ENCODE measurements at regions not wholly inside any gene's neighbourhood (a gene's known extent, or its start where the extent isn't known, plus 50 kb on each side); places are given as distances from the start of the nearest gene placed in this dataset.
"Not testable (repeated sequence)": the region's sequence is repeated elsewhere in the genome, so short reads cannot be mapped to it uniquely, and the experiment has no call there.

DNA sequence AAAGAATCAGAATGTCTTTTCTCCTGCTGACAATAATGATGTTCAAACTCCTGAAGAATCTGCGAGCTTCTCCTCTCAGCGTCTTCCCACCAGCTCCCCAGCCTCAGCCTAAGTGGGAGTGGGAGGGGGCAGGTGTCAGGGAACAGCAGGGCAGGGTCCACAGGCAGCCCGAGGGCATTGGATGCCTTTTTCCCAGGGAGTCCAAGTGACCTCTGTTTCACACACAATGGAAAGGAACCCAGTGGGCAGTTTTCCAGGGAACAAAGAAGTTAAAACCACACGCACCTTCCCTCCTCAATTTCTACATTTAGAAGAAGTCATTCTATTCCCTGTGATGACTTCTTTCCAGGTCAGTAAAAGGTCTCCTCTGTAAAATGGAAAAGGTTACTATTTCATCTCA is 278.5 kb downstream of the PARM1 start:
- DNase-seq, result no peak
- in situ Hi-C loops (cut with MboI; ENCODE audit: low pct_unique_long_range_greater_than_20kb, low sequenced_read_pairs), result no loop called here

DNA sequence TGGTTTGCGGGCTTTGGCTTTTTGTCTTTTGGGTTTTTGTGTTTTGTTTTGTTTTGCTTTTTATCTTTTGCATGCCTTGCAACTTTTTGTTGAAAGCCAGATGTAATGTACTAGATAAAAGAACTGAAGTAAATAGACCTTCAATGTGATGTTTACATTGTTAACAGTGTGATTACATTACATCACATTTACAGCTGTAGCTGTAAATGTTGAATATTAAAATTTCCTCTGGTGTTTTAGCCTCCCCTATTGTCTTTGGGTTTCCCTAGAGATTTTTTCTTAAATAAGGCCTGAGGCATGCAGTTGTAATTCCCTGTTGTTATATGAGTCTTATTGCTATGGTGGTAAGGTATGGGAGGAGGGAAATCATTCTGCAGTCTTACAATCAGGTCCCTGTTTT is 275.0 kb downstream of the PARM1 start:
- in situ Hi-C loops (cut with MboI; ENCODE audit: low pct_unique_long_range_greater_than_20kb, low sequenced_read_pairs), result no loop called here
- DNase-seq, result no peak

DNA sequence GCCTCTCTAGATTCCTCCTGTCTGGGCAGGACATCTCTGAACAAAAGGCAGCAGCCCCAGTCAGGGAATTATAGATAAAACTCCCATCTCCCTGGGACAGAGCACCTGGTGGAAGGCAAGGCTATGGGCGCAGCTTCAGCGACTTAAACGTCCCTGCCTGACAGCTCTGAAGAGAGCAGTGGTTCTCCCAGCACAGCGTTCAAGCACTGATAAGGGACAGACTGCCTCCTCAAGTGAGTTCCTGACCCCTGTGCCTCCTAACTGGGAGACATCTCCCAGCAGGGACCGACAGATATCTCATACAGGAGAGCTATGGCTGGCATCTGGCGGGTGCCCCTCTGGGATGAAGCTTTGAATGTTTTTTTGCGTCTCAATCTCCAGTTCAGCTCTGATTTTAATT is 262.2 kb downstream of the PARM1 start:
- in situ Hi-C loops (cut with MboI; ENCODE audit: low pct_unique_long_range_greater_than_20kb, low sequenced_read_pairs), result no loop called here
- no peak for DNase-seq

DNA sequence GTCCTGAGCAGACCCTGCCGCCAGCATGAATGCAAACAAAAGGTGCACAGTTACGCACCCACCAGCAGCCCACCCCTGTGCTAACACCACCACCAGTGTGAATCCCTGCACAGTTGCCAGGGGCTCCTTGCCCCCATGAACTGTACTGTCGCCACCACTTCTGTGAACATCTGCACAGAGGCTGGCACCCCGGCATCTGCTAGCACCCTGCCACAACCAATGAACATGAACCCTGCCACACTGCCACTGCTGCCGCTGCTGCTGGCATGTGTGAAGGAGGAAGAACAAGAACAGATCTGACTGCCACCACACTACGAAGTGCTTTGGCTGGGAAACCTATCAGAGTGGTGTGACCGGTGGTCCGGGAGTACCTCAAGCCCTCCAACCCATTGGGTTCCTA is 261.3 kb downstream of the PARM1 start:
- in situ Hi-C loops (cut with MboI; ENCODE audit: low pct_unique_long_range_greater_than_20kb, low sequenced_read_pairs), result no loop called here
- DNase-seq, result no peak

DNA sequence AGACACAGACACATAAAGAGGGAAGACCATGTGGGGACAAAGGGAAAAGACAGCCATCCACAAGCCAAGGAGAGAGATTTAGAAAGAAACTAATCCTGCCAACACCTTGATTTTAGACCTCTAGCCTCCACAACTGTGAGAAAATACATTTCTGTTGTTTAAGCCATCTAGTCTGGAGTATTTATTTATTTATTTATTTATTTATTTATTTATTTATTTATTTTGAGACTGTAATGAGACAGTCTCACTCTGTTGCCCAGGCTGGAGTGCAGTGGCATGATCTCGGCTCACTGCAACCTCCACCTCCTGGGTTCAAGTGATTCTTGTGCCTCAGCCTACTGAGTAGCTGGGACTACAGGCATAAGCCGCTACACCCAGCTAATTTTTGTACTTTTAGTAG is 259.3 kb downstream of the PARM1 start:
- DNase-seq; in situ Hi-C loops (cut with MboI; ENCODE audit: low pct_unique_long_range_greater_than_20kb, low sequenced_read_pairs): not testable (repeated sequence)

DNA sequence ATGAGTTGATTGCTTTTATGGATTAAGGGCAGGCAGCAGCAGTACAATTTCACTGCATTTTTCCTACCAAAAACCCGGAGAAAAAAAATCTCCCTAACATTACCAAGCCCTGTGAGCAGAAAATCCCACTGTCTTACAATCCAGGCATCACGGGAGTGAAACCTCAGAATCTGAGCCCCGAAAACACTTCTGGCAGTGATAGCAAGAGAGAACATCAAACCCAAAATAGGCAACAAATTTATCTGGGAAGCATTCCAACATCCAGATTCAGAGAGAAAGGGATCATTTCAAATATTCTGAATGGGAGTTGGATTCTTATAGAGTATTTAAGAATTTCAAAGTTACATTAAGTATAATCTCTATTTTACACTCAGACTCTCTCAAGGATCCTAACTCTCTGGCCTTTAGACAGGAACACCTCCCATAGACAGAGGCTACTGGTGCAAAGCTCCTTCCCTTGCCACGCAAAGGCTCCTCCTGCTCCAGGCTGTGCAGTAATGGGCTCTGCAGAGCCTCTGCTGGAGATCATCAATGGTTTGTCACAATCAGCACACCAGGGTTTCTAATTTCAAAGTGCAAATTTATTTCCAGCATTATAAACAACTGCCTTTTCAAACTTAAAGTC is 256.9 kb downstream of the PARM1 start:
- in situ Hi-C loops (cut with MboI; ENCODE audit: low pct_unique_long_range_greater_than_20kb, low sequenced_read_pairs), result no loop called here
- no peak for DNase-seq

DNA sequence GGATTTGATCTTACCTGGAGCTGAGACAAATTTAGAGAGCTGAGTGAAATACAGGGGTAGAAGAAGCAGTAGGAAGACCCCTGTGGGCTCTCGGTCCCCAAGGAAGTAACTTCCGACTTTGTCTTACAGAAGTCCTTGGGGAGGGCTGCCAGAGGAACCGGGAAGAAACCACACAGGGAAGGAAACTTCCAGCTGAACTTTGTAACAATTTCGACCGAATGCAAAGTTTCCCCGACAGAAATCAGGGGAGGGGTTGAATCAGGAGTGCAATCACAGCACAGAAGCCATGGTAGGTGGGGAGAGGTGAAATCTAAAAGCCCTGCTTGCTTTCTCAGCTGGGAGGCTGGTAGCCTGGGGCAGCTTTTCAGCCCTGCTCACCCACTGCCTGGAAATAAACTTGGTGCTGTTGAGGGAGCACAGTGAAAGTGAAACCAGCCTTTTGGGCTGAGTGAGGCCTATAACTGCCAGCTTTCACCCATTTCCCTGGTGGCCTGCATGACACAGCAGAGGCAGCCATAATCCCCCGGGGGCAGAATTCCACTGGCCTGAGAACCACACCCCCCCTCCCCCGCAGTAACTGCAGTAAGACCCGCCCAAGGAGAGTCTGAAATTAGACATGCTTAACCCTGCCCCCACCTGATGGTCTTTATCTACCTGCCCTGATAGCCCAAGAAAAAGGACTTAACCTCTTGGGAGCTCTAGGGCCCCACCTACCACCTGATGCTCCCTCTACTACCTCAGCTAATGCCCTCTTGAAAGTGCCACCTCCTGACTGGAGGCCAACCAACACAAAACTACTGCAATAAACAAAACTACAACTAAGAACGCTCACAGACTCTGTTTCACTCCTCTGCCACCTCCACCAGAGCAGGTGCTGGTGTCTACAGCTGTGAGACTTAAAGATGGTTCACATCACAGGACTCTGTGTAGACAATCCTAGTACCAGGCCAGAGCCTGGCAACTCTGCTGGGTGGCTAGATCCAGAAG is 248.2 kb downstream of the PARM1 start:
- in situ Hi-C loops (cut with MboI; ENCODE audit: low pct_unique_long_range_greater_than_20kb, low sequenced_read_pairs), result no loop called here
- DNase-seq, result no peak

DNA sequence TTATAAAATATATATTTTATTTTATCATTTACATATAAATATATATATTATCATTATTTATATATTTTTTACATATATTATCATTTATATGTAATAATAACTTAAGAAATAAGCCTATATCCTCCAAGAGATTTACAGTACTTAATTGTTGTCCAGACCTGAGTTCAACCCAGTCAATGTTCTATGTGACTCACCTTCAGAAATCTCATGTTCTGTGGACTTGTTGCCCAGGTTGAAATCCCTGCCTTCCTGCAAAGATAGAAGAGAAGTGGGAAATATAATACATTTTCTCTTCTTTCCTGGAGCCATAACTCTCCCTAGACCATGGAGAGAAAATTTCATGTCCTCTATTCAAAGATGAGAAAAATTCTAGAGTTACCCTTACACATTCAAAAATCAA is 247.3 kb downstream of the PARM1 start:
- no peak for DNase-seq
- in situ Hi-C loops (cut with MboI; ENCODE audit: low pct_unique_long_range_greater_than_20kb, low sequenced_read_pairs), result no loop called here

DNA sequence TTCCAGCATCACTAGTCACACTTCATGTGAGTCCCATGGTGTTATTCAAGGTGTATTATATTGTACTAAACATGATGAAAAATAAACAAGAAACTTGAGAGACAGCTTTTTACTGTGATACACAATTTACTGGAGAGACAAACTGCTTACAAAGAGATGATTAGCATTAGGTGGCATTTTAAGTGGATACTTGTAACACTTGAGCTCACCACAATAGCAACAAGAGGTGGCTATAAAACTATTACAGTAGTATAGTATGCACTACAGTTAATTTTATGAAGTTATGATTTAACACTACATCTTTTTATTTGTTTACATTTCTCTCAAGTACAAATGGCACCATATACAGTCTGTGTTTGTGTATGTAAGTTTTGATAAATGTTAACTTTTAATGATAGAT is 246.6 kb downstream of the PARM1 start:
- in situ Hi-C loops (cut with MboI; ENCODE audit: low pct_unique_long_range_greater_than_20kb, low sequenced_read_pairs), result no loop called here
- DNase-seq, result no peak

DNA sequence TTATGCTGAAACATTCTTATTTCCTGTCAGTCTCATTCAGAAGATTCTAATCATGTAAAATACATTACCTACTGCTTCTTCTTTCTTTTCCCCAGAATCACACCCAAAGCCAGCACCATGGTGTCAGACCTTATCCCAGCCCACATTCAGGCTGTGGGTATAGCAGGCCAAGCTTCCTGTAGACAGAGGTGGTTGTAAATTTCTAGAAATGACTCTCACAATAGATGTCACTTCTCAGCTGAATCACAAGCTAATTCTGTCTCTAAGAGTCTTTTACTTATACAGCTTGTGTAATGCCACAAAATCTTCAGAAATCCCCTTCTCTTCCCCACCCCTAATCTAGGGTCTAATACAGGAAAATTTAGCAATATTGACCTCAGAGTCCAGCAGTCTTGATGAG is 239.6 kb downstream of the PARM1 start:
- in situ Hi-C loops (cut with MboI; ENCODE audit: low pct_unique_long_range_greater_than_20kb, low sequenced_read_pairs), result no loop called here
- no peak for DNase-seq

DNA sequence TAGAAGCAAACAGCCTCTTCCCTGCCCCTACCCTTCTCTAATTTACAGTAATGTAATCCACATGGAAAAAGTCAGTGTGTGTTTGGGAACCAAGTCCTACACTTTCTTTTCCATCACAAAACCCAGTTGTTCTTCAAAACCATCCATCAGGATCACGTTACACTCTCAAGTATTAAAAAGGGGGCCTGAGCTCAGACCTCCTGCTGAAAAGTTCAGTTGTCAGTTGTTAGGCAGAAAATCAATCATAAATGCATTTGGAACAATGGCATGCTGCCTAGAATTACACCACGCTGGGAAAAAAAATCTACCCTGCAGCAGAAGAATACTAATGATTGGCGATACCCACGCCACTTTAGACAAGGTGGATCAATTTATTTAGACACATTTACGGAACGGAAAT is 236.5 kb downstream of the PARM1 start:
- in situ Hi-C loops (cut with MboI; ENCODE audit: low pct_unique_long_range_greater_than_20kb, low sequenced_read_pairs), result no loop called here
- DNase-seq, result no peak

DNA sequence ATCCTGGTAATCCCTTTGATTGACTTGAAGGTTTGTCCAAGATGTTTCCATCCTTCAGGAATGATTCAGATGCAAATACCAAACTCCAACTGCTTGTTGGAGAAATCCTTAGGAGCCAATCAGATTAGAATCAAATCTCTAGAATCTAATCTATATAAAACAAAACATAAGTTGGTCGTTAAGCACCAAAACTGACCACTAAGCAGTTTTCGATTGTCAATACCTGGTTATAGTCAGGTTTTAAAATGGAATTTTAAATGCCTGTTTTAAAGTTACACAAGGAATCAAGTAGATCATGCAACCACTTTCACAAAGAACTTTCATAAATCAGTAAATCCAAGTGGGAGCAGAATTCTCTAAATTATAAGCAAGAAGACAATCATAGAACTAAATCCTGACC is 236.1 kb downstream of the PARM1 start:
- in situ Hi-C loops (cut with MboI; ENCODE audit: low pct_unique_long_range_greater_than_20kb, low sequenced_read_pairs), result no loop called here

DNA sequence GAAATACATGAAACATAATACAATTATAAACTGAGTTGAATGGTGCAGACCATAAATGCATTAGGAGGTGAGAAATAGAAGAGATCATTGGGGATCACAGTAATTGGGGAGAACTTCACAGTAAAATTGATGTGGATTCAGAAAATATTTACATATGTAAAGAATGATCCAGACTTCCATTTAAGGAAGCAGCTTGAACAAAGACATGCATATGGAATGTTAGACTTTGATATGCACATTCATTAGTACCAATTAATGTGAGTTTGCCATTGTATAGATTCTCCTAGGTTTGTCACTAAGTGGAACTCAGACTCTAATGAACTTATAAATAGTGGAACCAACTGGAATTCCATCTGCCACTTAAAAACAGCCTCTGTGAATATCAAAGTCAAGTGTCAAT is 235.6 kb downstream of the PARM1 start:
- DNase-seq, result no peak
- in situ Hi-C loops (cut with MboI; ENCODE audit: low pct_unique_long_range_greater_than_20kb, low sequenced_read_pairs), result no loop called here

More for the DNA sequence above, 236.1 kb downstream of the PARM1 start:
- no peak for DNase-seq

DNA sequence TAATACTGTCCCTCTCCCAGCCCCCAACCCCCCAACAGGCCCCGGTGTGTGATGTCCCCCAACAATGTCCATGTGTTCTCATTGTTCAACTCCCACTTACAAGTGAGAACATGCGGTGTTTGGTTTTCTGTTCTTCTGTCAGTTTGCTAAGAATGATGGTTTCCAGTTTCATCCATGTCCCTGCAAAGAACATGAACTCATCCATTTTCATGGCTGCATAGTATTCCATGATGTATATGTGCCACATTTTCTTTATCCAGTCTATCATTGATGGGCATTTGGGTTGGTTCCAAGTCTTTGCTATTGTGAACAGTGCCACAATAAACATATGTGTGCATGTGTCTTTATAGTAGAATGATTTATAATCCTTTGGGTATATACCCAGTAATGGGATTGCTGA is 232.2 kb downstream of the PARM1 start:
- DNase-seq; in situ Hi-C loops (cut with MboI; ENCODE audit: low pct_unique_long_range_greater_than_20kb, low sequenced_read_pairs): not testable (repeated sequence)

DNA sequence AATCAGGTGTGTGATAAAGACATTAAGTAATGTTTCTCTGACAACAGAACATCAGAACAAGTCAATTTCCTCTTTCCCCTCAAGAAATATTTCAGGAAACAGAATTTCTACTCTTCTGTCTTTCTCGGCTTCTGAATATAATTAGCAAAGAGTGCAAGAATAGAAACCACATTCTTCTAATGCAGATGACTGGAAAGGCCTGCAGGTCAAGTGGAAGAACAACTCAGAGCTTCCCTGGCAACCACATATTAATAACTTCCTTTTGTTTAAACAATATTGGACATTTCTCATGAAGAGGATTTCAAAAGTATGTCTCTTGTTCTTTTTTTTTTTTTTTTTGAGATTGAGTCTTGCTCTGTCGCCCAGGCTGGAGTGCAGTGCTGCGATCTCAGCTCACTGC is 225.5 kb downstream of the PARM1 start:
- in situ Hi-C loops (cut with MboI; ENCODE audit: low pct_unique_long_range_greater_than_20kb, low sequenced_read_pairs), result no loop called here
- no peak for DNase-seq

DNA sequence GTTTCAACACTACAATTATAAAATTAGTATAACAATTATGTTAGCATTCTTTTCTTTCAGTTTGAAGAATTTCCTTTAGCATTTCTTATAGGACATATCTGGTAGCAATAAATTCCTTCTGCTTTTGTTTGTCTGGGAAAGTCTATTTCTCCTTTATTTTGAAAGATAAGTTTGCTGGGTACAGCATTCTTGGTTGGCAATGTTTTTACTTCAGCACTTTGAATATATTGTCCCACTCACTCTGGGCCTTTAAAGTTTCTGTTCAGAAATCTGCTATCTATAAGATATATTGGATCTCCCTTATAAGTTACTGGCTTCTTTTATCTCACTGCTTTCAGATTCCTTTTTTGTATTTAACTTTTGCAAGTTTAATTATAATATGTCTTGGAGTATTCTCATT is 222.1 kb downstream of the PARM1 start:
- in situ Hi-C loops (cut with MboI; ENCODE audit: low pct_unique_long_range_greater_than_20kb, low sequenced_read_pairs), result no loop called here
- no peak for DNase-seq

DNA sequence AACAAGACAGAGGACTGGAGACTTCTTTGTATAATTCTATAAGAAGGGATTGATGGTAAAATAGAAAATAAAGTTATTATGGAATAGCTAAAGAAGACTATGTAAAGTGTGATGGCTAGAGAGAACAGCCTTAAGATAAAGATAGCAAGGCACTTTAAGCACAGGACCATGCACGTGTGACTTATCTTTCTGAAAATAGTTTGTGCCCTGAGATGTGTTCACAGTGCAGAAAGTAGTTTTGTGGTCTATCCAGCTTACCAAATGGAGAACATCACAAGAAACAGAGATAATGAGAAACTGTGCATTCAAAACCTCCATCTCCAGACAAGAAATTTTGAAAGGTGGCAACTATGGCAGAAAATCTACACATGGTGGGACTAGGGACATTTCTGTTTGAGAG is 213.3 kb downstream of the PARM1 start:
- in situ Hi-C loops (cut with MboI; ENCODE audit: low pct_unique_long_range_greater_than_20kb, low sequenced_read_pairs), result no loop called here

DNA sequence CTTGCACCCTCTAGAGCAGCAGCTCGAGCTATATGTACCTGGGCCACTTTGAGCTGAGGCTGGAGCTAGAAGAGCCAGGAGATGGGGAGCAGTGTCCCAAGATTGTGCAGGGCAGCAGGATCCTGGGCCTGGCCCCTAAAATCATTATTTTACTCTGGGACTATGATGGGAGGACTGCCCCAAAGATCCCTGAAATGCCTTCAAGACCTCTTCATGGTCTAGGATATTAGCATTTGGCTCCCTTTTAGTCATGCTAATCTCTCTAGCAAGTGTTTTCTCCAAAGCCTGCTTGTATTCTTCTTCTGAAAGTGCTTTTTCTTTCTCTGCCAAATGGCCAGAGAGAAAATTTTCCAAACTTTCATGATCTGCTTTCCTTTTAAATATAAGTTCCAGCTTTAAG is 211.6 kb downstream of the PARM1 start:
- in situ Hi-C loops (cut with MboI; ENCODE audit: low pct_unique_long_range_greater_than_20kb, low sequenced_read_pairs), result no loop called here
- no peak for DNase-seq

More for the DNA sequence above, 213.3 kb downstream of the PARM1 start:
- no peak for DNase-seq

DNA sequence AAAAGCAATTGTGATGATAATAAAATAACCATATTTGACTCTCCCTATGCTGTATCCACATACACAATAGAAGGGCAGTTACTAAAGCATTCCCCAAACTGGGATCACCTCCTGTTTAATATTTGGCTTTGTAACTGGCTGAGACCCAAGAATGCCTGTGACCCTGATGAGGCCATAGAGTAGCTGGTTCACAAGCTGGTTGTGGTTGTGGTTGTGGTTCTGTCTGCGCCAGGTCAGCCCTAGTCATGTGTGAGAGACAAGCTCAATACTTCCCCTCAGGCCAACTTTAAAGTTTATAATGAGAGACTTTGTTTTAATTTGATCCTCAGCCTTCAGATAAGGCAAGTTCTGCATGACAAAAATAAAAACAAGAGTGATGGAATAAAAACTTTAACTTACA is 209.9 kb downstream of the PARM1 start:
- in situ Hi-C loops (cut with MboI; ENCODE audit: low pct_unique_long_range_greater_than_20kb, low sequenced_read_pairs), result no loop called here
- no peak for DNase-seq

DNA sequence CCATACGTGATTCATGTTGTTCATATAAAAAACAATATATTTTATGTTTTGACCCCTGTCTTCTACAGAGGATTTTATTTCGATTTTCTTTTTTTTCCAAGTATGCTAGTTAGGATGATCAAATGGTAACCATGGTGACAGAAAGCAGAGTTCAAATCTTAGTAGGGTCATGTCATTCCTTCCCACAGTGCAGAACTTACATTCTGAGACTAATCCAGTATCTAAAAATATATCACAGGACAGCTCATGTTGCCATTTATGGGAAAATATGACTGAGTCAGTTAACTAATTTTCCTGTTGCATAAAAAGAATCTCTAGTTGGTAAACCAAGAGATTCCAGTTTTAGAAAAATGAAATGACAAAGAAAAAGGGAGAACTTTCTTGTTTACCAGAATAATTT is 209.5 kb downstream of the PARM1 start:
- DNase-seq, result no peak
- in situ Hi-C loops (cut with MboI; ENCODE audit: low pct_unique_long_range_greater_than_20kb, low sequenced_read_pairs), result no loop called here

DNA sequence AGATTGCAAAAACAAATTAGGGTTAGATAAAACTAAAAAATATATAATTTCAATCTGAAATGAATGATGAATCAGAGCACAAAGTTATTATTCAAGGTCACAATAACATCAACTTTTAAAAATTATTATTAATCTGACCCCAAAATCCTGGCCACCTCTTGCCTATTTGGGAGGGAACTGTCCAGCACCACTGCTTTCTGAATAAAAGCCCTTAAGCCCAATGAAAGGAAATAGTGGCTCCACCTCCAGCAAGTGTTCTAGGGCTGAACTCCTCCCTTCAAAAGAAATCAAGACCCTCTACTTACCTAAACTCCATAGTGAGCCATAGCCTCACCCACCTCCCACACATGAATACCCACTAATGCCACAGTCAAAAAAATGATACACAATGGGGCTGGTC is 208.2 kb downstream of the PARM1 start:
- DNase-seq, result no peak
- in situ Hi-C loops (cut with MboI; ENCODE audit: low pct_unique_long_range_greater_than_20kb, low sequenced_read_pairs), result no loop called here
